H1 (cell line): ENCODE measurements at regions not wholly inside any gene's neighbourhood (a gene's known extent, or its start where the extent isn't known, plus 50 kb on each side); places are given as distances from the start of the nearest gene placed in this dataset.

ENCODE experiments used
- CTCF ChIA-PET: fragments of 300-600 bp; sonication (Branson Sonifier 250); formaldehyde crosslinking; loops from one replicate; lab custom pipeline; 2021; ENCODE audit not compliant: partially characterized antibody; lab: Charles Lee
- POLR2A ChIA-PET: fragments of 300-600 bp; sonication (Branson Sonifier 250); formaldehyde crosslinking; loops from one replicate; lab custom pipeline; 2021; ENCODE audit warnings: inconsistent platforms; ENCODE audit not compliant: partially characterized antibody; lab: Charles Lee
- DNase-seq, 2 experiments: peaks; one replicate each; pipeline versions ENCODE4 v3.0.0 to v3.0.0-alpha.2; 2010 to 2022; ENCODE audit warnings: low spot score in 2 of 2, low read depth in 1 of 2, mixed read lengths in 1 of 2
- FAIRE-seq: peaks from 2 replicates; lab custom pipeline; 2011; peaks lifted over from hg19 to GRCh38; lab: Jason Lieb, UNC
- H2AFZ ChIP-seq: 2 replicates; pipeline ENCODE4 v1.8.1; 2012; ENCODE audit warnings: low read length, inconsistent platforms
- H2AK5ac ChIP-seq: 2 replicates; pipeline ENCODE4 v1.6.1; 2013; ENCODE audit warnings: low read depth, low read length
- H2BK120ac ChIP-seq: replicated peaks from 2 replicates; pipeline ENCODE3; 2013; ENCODE audit warnings: low read depth, low read length, inconsistent platforms
- H2BK12ac ChIP-seq: 2 replicates; pipeline ENCODE4 v1.6.1; 2013; ENCODE audit warnings: low read depth, low read length
- H2BK15ac ChIP-seq: 2 replicates; pipeline ENCODE4 v1.6.1; 2013; ENCODE audit warnings: low read length
- H2BK20ac ChIP-seq: 2 replicates; pipeline ENCODE4 v1.6.1; 2013; ENCODE audit warnings: low read length
- H2BK5ac ChIP-seq: 2 replicates; pipeline ENCODE4 v1.6.1; 2013; ENCODE audit warnings: low read depth, low read length
- H3K14ac ChIP-seq: 2 replicates; pipeline ENCODE4 v1.6.1; 2013; ENCODE audit warnings: inconsistent platforms; ENCODE audit not compliant: insufficient read length
- H3K18ac ChIP-seq: 2 replicates; pipeline ENCODE4 v1.6.1; 2013; ENCODE audit warnings: low read length; ENCODE audit errors: extremely low read depth
- H3K23ac ChIP-seq: 2 replicates; pipeline ENCODE4 v1.6.1; 2013; ENCODE audit warnings: inconsistent platforms; ENCODE audit not compliant: insufficient read length
- H3K23me2 ChIP-seq: 2 replicates; pipeline ENCODE4 v1.6.1; 2013; ENCODE audit warnings: low read depth, low read length
- H3K27ac ChIP-seq: 2 replicates; pipeline ENCODE4 v1.6.1; 2011; ENCODE audit warnings: low read depth, low read length, inconsistent platforms
- H3K27me3 ChIP-seq, 4 experiments: replicated peaks in 1 of 4; 1 replicate in 1 of 4; 2 replicates in 3 of 4; pipeline versions ENCODE4 v1.6.1 to v1.8.1; 2011 to 2013; ENCODE audit warnings: low read length in 3 of 4, mild to moderate bottlenecking in 3 of 4, inconsistent platforms in 2 of 4, mixed read lengths in 2 of 4, moderate library complexity in 1 of 4; ENCODE audit not compliant: control insufficient read depth in 3 of 4, insufficient read depth in 3 of 4; ENCODE audit errors: extremely low read depth in 1 of 4
- H3K36me3 ChIP-seq, 4 experiments: 2 replicates each; pipeline versions ENCODE4 v1.6.1 to v1.8.1; 2011 to 2013; ENCODE audit warnings: mild to moderate bottlenecking in 4 of 4, low read length in 3 of 4, moderate library complexity in 2 of 4, control low read depth in 1 of 4, inconsistent platforms in 1 of 4; ENCODE audit not compliant: insufficient read depth in 4 of 4, control insufficient read depth in 2 of 4
- H3K4ac ChIP-seq: replicated peaks from 2 replicates; pipeline ENCODE3; 2013; ENCODE audit warnings: low read length, low read depth, mixed read lengths, inconsistent platforms; ENCODE audit not compliant: insufficient read length
- H3K4me1 ChIP-seq, 4 experiments: replicated peaks in 1 of 4; 1 replicate in 1 of 4; 2 replicates in 3 of 4; pipeline versions ENCODE4 v1.6.1 to v1.8.1; 2011 to 2013; ENCODE audit warnings: low read length in 3 of 4, inconsistent platforms in 2 of 4, mixed read lengths in 1 of 4; ENCODE audit not compliant: insufficient read depth in 4 of 4, control insufficient read depth in 3 of 4
- H3K4me2 ChIP-seq, 2 experiments: 2 replicates each; pipeline versions ENCODE4 v1.6.1 to v1.8.1; 2011 to 2013; ENCODE audit warnings: low read depth in 2 of 2, low read length in 2 of 2, control low read depth in 1 of 2, inconsistent platforms in 1 of 2, mild to moderate bottlenecking in 1 of 2; ENCODE audit not compliant: insufficient read depth in 1 of 2
- H3K4me3 ChIP-seq, 4 experiments: fragments of 200-600, 300-600 bp in 1 of 4; sonication (generic), shearing (Covaris generic), sonication (Bioruptor Twin) in 1 of 4; 2 replicates each; pipeline versions ENCODE4 v1.5.1 to v1.8.1; 2011 to 2016; ENCODE audit warnings: low read length in 4 of 4, low read depth in 3 of 4, control low read depth in 2 of 4, inconsistent platforms in 2 of 4, mild to moderate bottlenecking in 2 of 4, mixed read lengths in 1 of 4, moderate library complexity in 1 of 4; ENCODE audit not compliant: insufficient read depth in 2 of 4; ENCODE audit errors: extremely low read depth in 1 of 4
- H3K56ac ChIP-seq: replicated peaks from 2 replicates; pipeline ENCODE3; 2013; ENCODE audit warnings: low read depth, mild to moderate bottlenecking, mixed read lengths, low read length, inconsistent platforms; ENCODE audit not compliant: insufficient read length
- H3K79me1 ChIP-seq: 2 replicates; pipeline ENCODE4 v1.6.1; 2013; ENCODE audit warnings: low read depth, low read length, control low read depth
- H3K79me2 ChIP-seq, 2 experiments: 2 replicates each; pipeline versions ENCODE4 v1.6.1 to v1.8.1; 2012 to 2013; ENCODE audit warnings: low read length in 2 of 2, mild to moderate bottlenecking in 2 of 2, inconsistent platforms in 1 of 2; ENCODE audit not compliant: insufficient read depth in 2 of 2, control insufficient read depth in 1 of 2
- H3K9ac ChIP-seq, 4 experiments: replicated peaks in 1 of 4; 1 replicate in 1 of 4; 2 replicates in 3 of 4; pipeline versions ENCODE4 v1.6.1 to v1.8.1; 2011 to 2013; ENCODE audit warnings: low read depth in 3 of 4, low read length in 3 of 4, control low read depth in 2 of 4, mild to moderate bottlenecking in 2 of 4, moderate library complexity in 2 of 4, inconsistent platforms in 1 of 4; ENCODE audit errors: extremely low read depth in 1 of 4
- H3K9me3 ChIP-seq, 2 experiments: 2 replicates each; pipeline versions ENCODE4 v1.6.1 to v1.8.1; 2012 to 2013; ENCODE audit warnings: mild to moderate bottlenecking in 2 of 2, moderate library complexity in 2 of 2, control low read depth in 1 of 2, inconsistent platforms in 1 of 2, low read depth in 1 of 2, low read length in 1 of 2, mixed read lengths in 1 of 2; ENCODE audit not compliant: insufficient read depth in 2 of 2
- H4K20me1 ChIP-seq, 2 experiments: replicated peaks in 1 of 2; 2 replicates each; pipeline versions ENCODE3 to v1.8.1; 2011 to 2013; ENCODE audit warnings: inconsistent platforms in 2 of 2, low read length in 2 of 2, mild to moderate bottlenecking in 1 of 2; ENCODE audit not compliant: insufficient read depth in 2 of 2, control insufficient read depth in 1 of 2
- H4K5ac ChIP-seq: 2 replicates; pipeline ENCODE4 v1.6.1; 2013; ENCODE audit warnings: low read length, low read depth, mixed read lengths, inconsistent platforms; ENCODE audit not compliant: insufficient read length
- H4K8ac ChIP-seq: 2 replicates; pipeline ENCODE4 v1.8.0; 2013; ENCODE audit warnings: mild to moderate bottlenecking, moderate library complexity, low read length, inconsistent platforms; ENCODE audit not compliant: insufficient read depth; ENCODE audit errors: extremely low read depth
- H4K91ac ChIP-seq: replicated peaks from 2 replicates; pipeline ENCODE3; 2013; ENCODE audit warnings: low read length, mixed read lengths, inconsistent platforms; ENCODE audit not compliant: insufficient read length
- BACH1 ChIP-seq: IDR thresholded peaks from 2 replicates; pipeline ENCODE4 v1.6.1; 2012; ENCODE audit warnings: low read length, improper control_type of control experiment
- BCL11A ChIP-seq, 2 experiments: IDR thresholded peaks; one replicate each; pipeline ENCODE4 v1.6.1; 2011; ENCODE audit warnings: low read depth in 2 of 2, low read length in 2 of 2, mild to moderate bottlenecking in 2 of 2
- CBX8 ChIP-seq: fragments of 300-800, 300-1000 bp; sonication (generic); IDR thresholded peaks from 2 replicates; pipeline ENCODE4 v1.7.1; 2016; ENCODE audit warnings: low read depth, low read length, borderline replicate concordance
- MAFK ChIP-seq: IDR thresholded peaks from 2 replicates; pipeline ENCODE4 v1.6.1; 2012; ENCODE audit warnings: low read depth, mild to moderate bottlenecking, improper control_type of control experiment, low read length
- NRF1 ChIP-seq: IDR thresholded peaks from 2 replicates; pipeline ENCODE4 v1.6.1; 2011; ENCODE audit warnings: mild to moderate bottlenecking, low read depth, low read length, improper control_type of control experiment
- POLR2A ChIP-seq, 2 experiments: IDR thresholded peaks; 1 replicate in 1 of 2; 2 replicates in 1 of 2; pipeline ENCODE4 v1.6.1; 2011; ENCODE audit warnings: low read depth in 2 of 2, low read length in 2 of 2, mild to moderate bottlenecking in 2 of 2; ENCODE audit errors: control extremely low read depth in 1 of 2
- POLR2AphosphoS5 ChIP-seq: IDR thresholded peaks from 2 replicates; pipeline ENCODE4 v1.6.1; 2011; ENCODE audit warnings: low read depth, low read length
- SIRT6 ChIP-seq: IDR thresholded peaks from one replicate; pipeline ENCODE4 v1.7.1; 2012; ENCODE audit warnings: low read length, inconsistent platforms
- WGBS, 2 experiments: shearing (Covaris generic) in 1 of 2; methylation state at CpG; one replicate each; pipeline versions ENCODE4 v1.1.6 to v1.1.7; 2013 to 2015; ENCODE audit warnings: low lambda C conversion rate in 2 of 2, mixed read lengths in 2 of 2, inconsistent platforms in 1 of 2, low coverage in 1 of 2, missing lambda C conversion rate in 1 of 2; ENCODE audit not compliant: insufficient replicate concordance in 2 of 2, insufficient coverage in 1 of 2, insufficient read length in 1 of 2; ENCODE audit errors: extremely low coverage in 1 of 2, missing lambda C conversion rate in 1 of 2; 5-methylcytosine and 5-hydroxymethylcytosine counted together

DNA sequence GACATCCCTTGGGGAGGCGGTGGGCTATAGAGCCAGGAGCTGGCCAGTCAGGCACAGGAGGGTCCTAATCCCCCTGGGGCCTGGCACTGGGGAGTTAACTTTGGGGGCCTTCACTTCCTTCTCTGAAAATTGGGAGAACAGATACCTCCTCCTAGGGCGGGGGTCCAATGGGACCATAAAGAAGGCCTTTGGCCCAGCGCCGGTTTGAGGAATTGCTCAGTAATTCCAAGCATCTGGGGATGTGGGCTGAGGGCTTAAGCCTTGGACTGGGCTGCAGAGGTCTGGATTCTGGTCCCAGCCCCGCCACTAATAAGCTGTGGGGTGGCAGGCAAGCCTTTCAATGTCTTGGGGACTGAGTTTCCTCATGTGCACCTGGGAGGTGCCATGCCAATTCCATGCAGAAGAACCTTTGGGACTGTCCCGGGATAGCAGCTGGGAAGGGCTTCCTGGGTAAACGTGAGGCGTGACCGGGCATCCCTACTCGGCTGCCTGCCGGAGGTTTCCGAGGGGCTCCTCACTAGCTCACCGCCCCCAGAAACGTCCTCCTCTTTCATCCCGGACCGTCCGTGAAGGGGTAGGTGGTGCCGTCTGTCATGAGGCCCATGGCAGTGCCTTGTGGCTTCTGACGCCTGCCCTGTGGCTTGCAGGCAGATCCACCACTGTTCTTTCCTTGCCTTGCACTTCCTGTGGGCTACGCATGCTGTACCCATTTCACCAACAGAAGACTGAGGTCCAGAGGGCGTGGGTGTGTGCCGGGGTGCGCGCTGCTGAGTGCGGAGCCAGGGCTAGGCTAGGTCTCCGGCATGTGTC is 67.4 kb upstream of the HPCAL1 start:
- H3K4me3 ChIP-seq, result no peak overlapping the region
- H2BK15ac ChIP-seq, result no peak overlapping the region
- H2AK5ac ChIP-seq, result no peak overlapping the region
- H3K23ac ChIP-seq, result no peak overlapping the region
- ChIA-PET POLR2A (no interaction called here), CTCF (interaction anchor here (0.7 to 10.9 kb wide), 12 partner anchors 8 to 204 kb away, joined by 3 to 95 read pairs (median 4); no protein-coding TSS in a partner anchor)
- H3K18ac ChIP-seq, result no peak overlapping the region
- H3K79me2 ChIP-seq, result no peaks in the 10 kb centered on the region
- H4K5ac ChIP-seq, result no peak overlapping the region
- peaks cover 0 to 10% of the 10 kb centered on the region in 2 experiments for H4K20me1 ChIP-seq
- no peak overlapping the region for H2BK5ac ChIP-seq
- H4K8ac ChIP-seq, result no peak overlapping the region; the same call in 1 of the 2 replicates
- no peak for TF ChIP-seq NRF1
- TF ChIP-seq POLR2AphosphoS5, result no peak
- no peak for TF ChIP-seq BCL11A (IDR thresholded peaks at IDR 0.05; ENCODE audit: low read depth in 2 of 2, low read length in 2 of 2)
- TF ChIP-seq BACH1, result no peak
- no peak for TF ChIP-seq SIRT6
- TF ChIP-seq MAFK, result no peak
- TF ChIP-seq POLR2A (IDR thresholded peaks at IDR 0.05; ENCODE audit: control extremely low read depth in 1 of 2, low read depth in 2 of 2, low read length in 2 of 2), result no peak
- TF ChIP-seq CBX8, result no peak
- H3K23me2 ChIP-seq, result peaks cover 10% of the 10 kb centered on the region; the same call in 1 of the 2 replicates
- FAIRE-seq (no peak), DNase-seq (no peak)
- H2AFZ ChIP-seq, result no peak overlapping the region
- H3K4ac ChIP-seq, result no peak overlapping the region
- H3K27me3 ChIP-seq, result no peaks in the 10 kb centered on the region
- no peaks in the 10 kb centered on the region for H3K79me1 ChIP-seq
- no peak overlapping the region for H2BK120ac ChIP-seq
- no peak overlapping the region for H3K4me2 ChIP-seq
- H4K91ac ChIP-seq, result no peak overlapping the region
- H3K9ac ChIP-seq, result no peak overlapping the region
- H3K9me3 ChIP-seq, result no peaks in the 10 kb centered on the region
- WGBS, 2 experiments, result 93% methylated on average over 26 of the region's 26 CpGs; no CpG with 5 or more reads in 1 of the 2 experiments
- H3K4me1 ChIP-seq, result peaks cover 0 to 3% (median 0%) of the 10 kb centered on the region in 4 experiments; a peak in 1 of 7 replicates
- no peak overlapping the region for H3K27ac ChIP-seq
- no peak overlapping the region for H2BK20ac ChIP-seq
- H3K56ac ChIP-seq, result no peak overlapping the region
- H3K14ac ChIP-seq, result no peak overlapping the region
- no peaks in the 10 kb centered on the region for H3K36me3 ChIP-seq
- no peak overlapping the region for H2BK12ac ChIP-seq
